Thoracic aorta (tissue), 2 donors: ENCODE measurements at regions not wholly inside any gene's neighbourhood (a gene's known extent, or its start where the extent isn't known, plus 50 kb on each side); places are given as distances from the start of the nearest gene placed in this dataset.
A peak's percentile ranks its signal among the peaks of the same experiment; 100 is the strongest.

Experiments
- ATAC-seq: fragments of 150-250 bp; one replicate; pipeline ENCODE4 v1.8.0; 2017; ENCODE audit warnings: low read depth; ENCODE audit not compliant: insufficient number of reproducible peaks, low FRiP score
- DNase-seq: peaks from one replicate; pipeline ENCODE4 v3.0.0-alpha.2; 2020; ENCODE audit warnings: low spot score
- H3K27ac ChIP-seq, 2 donors: fragments of 200-600 bp; sonication (generic); 1 replicate in 1 of 2; 2 replicates in 1 of 2; pipeline ENCODE4 v1.5.1; 2016; ENCODE audit warnings: mild to moderate bottlenecking in 2 of 2, moderate library complexity in 2 of 2
- H3K27me3 ChIP-seq: fragments of 200-600 bp; sonication (generic); replicated peaks from 2 replicates; pipeline ENCODE4 v1.6.0; 2016; ENCODE audit warnings: mild to moderate bottlenecking; ENCODE audit not compliant: insufficient read depth
- H3K36me3 ChIP-seq: fragments of 200-600 bp; sonication (generic); one replicate; pipeline ENCODE4 v1.5.1; 2016
- H3K4me1 ChIP-seq, 2 donors: fragments of 200-600 bp; sonication (generic); 1 replicate in 1 of 2; 2 replicates in 1 of 2; pipeline versions ENCODE4 v1.5.1 to v1.6.0; 2016; ENCODE audit warnings: low read depth in 2 of 2, mild to moderate bottlenecking in 1 of 2; ENCODE audit not compliant: control insufficient read depth in 1 of 2
- H3K4me3 ChIP-seq: fragments of 200-600 bp; sonication (generic); 2 replicates; pipeline ENCODE4 v1.5.1; 2016; ENCODE audit warnings: mild to moderate bottlenecking
- H3K9me3 ChIP-seq: fragments of 200-600 bp; sonication (generic); 2 replicates; pipeline ENCODE4 v1.5.1; 2016
- TF ChIP-seq, protein P1 (sequence below): fragments of 200-600 bp; sonication (generic); IDR thresholded peaks from one replicate; pipeline ENCODE4 v1.5.1; 2019; ENCODE audit warnings: antibody characterized with exemption

DNA sequence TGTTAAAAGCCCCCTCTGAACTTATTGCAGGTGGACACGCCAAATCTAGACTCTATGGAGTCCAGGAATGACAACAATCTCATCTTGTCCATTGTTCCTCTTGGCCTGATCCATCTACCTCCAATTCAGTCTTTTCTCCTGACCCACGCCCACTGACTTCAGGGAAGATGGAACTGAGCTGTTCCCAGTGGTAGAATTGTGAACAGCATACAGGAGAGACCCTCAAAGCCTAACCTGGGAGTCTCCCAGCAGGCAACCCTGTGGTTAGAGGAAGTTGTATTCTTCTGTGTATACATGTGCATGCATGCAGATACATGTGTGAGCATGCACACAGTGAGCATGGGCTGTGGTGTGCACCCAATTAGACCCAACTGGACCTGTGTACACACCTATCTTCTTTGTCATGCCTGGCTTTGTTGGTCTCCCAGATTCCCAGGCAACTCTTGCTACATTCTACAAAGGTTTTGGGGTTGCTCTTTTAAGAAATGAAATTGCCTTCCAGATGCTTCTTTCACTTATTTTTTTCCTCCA lies 286.0 kb downstream of the ZSWIM6 start:
- DNase-seq (no peak), ATAC-seq (no peak)
- Histone ChIP-seq H3K9me3 (no peaks in the 10 kb centered on the region), H3K27ac (no peak overlapping the region), H3K27me3 (no peaks in the 10 kb centered on the region), H3K4me1 (peaks cover 13 to 26% of the 10 kb centered on the region in 2 donors), H3K4me3 (no peak overlapping the region), H3K36me3 (no peaks in the 10 kb centered on the region)
- TF ChIP-seq, protein P1, sequence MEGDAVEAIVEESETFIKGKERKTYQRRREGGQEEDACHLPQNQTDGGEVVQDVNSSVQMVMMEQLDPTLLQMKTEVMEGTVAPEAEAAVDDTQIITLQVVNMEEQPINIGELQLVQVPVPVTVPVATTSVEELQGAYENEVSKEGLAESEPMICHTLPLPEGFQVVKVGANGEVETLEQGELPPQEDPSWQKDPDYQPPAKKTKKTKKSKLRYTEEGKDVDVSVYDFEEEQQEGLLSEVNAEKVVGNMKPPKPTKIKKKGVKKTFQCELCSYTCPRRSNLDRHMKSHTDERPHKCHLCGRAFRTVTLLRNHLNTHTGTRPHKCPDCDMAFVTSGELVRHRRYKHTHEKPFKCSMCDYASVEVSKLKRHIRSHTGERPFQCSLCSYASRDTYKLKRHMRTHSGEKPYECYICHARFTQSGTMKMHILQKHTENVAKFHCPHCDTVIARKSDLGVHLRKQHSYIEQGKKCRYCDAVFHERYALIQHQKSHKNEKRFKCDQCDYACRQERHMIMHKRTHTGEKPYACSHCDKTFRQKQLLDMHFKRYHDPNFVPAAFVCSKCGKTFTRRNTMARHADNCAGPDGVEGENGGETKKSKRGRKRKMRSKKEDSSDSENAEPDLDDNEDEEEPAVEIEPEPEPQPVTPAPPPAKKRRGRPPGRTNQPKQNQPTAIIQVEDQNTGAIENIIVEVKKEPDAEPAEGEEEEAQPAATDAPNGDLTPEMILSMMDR, result no peak

DNA sequence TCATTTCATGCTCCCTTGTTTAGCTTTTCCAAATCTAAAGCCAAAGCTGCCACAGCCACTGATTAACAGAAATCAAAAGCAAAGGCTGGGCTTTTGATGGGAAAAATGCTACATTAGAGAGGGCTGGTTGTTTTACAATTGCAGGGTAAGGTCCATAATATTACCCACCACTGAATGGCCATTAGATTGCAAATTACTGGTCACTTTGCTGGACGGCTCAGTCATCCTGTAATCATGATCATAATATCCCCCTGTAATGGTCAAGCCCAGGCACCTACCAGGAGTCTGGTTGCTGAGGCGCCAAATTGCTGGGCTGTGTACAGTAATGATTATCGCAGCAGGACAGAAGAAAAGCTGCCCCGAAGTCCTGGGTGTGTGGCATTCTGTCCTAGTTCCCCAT lies 286.5 kb downstream of the ZSWIM6 start:
- ATAC-seq (no peak), DNase-seq (no peak)
- Histone ChIP-seq H3K36me3 (no peaks in the 10 kb centered on the region), H3K9me3 (no peaks in the 10 kb centered on the region), H3K4me1 (peaks cover 13 to 26% of the 10 kb centered on the region in 2 donors), H3K27ac (no peak overlapping the region), H3K4me3 (no peak overlapping the region), H3K27me3 (no peaks in the 10 kb centered on the region)
- TF ChIP-seq, protein P1, result no peak

DNA sequence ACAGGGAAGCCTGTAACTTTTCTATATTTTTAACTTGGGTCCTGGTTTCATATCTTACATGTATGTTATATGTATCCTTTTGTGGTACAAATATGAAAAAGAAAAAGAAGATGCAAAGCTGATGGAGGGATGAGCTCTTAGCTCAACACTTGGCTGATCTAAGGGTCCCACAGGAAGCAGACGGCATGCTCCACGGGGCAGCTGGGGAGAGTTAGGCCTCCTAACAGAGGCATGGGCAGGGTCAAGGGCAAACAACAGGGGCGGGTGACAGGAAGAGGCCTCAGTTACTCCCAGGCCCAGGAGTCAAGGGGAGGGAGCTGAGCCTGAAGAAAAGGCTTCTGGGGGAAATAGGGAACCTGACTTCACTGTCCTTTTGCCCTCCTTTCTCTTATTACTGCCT lies 287.2 kb downstream of the ZSWIM6 start:
- DNase-seq (no peak), ATAC-seq (no peak)
- Histone ChIP-seq H3K4me3 (no peak overlapping the region), H3K27me3 (no peaks in the 10 kb centered on the region), H3K36me3 (no peaks in the 10 kb centered on the region), H3K4me1 (peaks cover 13 to 26% of the 10 kb centered on the region in 2 donors), H3K27ac (peak overlapping the region; percentile 65 to 75), H3K9me3 (no peaks in the 10 kb centered on the region)
- TF ChIP-seq, protein P1, result no peak

DNA sequence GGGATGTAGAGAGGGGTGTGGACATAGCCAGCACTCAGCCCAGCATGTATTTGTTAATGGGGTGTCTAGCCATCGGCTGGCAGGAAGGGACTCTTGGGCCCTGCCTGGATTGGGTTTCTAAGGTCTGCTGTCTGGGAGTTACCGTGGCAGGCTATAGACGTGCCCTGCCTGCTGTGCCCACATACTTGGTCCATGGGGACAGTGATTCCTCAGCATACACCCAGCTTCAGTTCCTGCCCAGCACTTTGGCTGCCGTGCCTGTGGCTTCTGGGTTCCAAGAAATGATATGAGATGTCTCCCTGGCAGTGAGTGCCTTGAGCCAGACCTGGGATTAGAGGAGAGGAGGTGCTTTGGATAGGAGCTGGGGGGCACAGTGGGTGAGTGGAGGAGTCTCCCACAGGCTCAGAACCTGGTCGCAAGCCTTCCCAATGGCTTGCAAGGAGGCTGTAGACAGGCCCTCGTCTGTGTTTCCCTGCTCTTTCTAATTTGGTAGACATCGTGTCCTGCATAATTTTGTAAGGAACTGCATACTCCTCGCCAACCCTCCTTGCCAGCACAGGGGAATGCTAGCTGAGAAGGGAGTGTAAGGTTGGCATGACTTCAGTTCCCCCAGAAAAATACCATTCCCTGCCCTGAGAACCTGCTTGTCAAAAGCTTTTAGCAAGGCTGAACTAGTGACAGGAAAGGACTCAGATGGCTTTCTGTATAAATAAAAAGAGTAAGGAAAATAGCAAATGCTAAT lies 287.9 kb downstream of the ZSWIM6 start:
- no peaks in the 10 kb centered on the region for H3K9me3 ChIP-seq
- ATAC-seq (no peak), DNase-seq (no peak)
- peaks cover 15 to 31% of the 10 kb centered on the region in 2 donors for H3K4me1 ChIP-seq
- TF ChIP-seq, protein P1, result no peak
- H3K27ac ChIP-seq, result peak overlapping the region; percentile 65 to 75
- no peak overlapping the region for H3K4me3 ChIP-seq
- H3K36me3 ChIP-seq, result no peaks in the 10 kb centered on the region
- H3K27me3 ChIP-seq, result no peaks in the 10 kb centered on the region

DNA sequence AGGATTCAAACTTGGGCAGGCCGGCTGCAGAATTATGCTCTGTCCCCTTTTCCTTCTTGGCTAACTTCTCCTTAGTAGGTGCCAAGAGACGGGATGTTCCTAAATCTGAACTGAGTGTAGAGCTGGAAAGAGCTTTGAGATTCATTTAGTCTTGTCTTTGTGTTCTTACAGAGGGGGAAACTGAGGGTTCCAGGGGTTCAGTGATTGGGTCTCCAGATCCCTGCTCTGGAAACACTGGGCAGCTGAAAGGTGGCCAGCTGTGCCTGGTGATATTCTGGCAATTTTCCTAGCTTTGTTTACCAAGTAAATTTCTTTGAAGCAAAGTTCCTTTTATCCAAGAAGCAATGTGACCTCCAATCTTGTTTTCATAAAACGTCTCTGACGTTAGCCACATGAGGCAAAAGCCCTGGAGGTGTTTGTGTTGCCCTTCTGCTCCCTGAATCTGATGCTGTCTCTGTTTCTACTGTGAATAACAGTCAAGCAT lies 288.7 kb downstream of the ZSWIM6 start:
- Histone ChIP-seq H3K4me1 (peaks cover 18 to 39% of the 10 kb centered on the region in 2 donors), H3K27ac (peak overlapping the region; percentile 65 to 75), H3K9me3 (no peaks in the 10 kb centered on the region), H3K4me3 (no peak overlapping the region), H3K27me3 (no peaks in the 10 kb centered on the region), H3K36me3 (no peaks in the 10 kb centered on the region)
- DNase-seq (no peak), ATAC-seq (no peak)
- TF ChIP-seq, protein P1, result no peak
